OCI-LY3 (cell line): ENCODE measurements at regions not wholly inside any gene's neighbourhood (a gene's known extent, or its start where the extent isn't known, plus 50 kb on each side); places are given as distances from the start of the nearest gene placed in this dataset.

ENCODE experiments used
- H2AFZ ChIP-seq: fragments of 200-600, 300-600 bp; shearing (Covaris generic); 2 replicates; pipeline ENCODE4 v1.6.0; 2014; ENCODE audit warnings: antibody characterized with exemption, low read depth, low read length
- H3K27ac ChIP-seq: fragments of 200-600, 300-600 bp; sonication (generic); 2 replicates; pipeline ENCODE4 v1.5.1; 2014; ENCODE audit warnings: mild to moderate bottlenecking, low read length, moderate library complexity, mixed read lengths
- H3K27me3 ChIP-seq: fragments of 200-600, 300-600 bp; sonication (generic); 2 replicates; pipeline ENCODE4 v1.6.1; 2014; ENCODE audit warnings: low read depth, low read length, mixed read lengths
- H3K36me3 ChIP-seq: fragments of 200-600, 300-600 bp; sonication (generic); replicated peaks from 2 replicates; pipeline ENCODE3; 2014; ENCODE audit warnings: low read depth, low read length, mixed read lengths
- H3K4me1 ChIP-seq: fragments of 300-600, 200-600 bp; sonication (generic); 2 replicates; pipeline ENCODE4 v1.6.1; 2014; ENCODE audit warnings: low read length, mixed read lengths
- H3K4me2 ChIP-seq: fragments of 200-600, 300-600 bp; sonication (generic); 2 replicates; pipeline ENCODE4 v1.6.1; 2014; ENCODE audit warnings: low read length, mixed read lengths
- H3K4me3 ChIP-seq: fragments of 300-600, 200-600 bp; sonication (generic); 2 replicates; pipeline ENCODE4 v1.5.1; 2014; ENCODE audit warnings: antibody characterized with exemption, mild to moderate bottlenecking, low read length, moderate library complexity
- H3K79me2 ChIP-seq: fragments of 300-600, 200-600 bp; shearing (Covaris generic); 2 replicates; pipeline ENCODE4 v1.6.1; 2014; ENCODE audit warnings: mild to moderate bottlenecking, low read length, mixed read lengths
- H3K9ac ChIP-seq: fragments of 300-600, 200-600 bp; shearing (Covaris generic); 2 replicates; pipeline ENCODE4 v1.6.0; 2014; ENCODE audit warnings: mild to moderate bottlenecking, low read length, moderate library complexity
- H3K9me3 ChIP-seq: fragments of 200-600, 300-600 bp; shearing (Covaris generic); 2 replicates; pipeline ENCODE4 v1.6.1; 2014; ENCODE audit warnings: low read length, mixed read lengths; ENCODE audit not compliant: insufficient read depth
- H4K20me1 ChIP-seq: fragments of 200-600, 300-600 bp; sonication (generic); 2 replicates; pipeline ENCODE4 v1.6.1; 2016; ENCODE audit warnings: low read length, mixed read lengths; ENCODE audit not compliant: insufficient read depth
- CTCF ChIP-seq: fragments of 200-600, 300-600 bp; sonication (generic); IDR thresholded peaks from 2 replicates; pipeline ENCODE4 v1.5.1; 2014; ENCODE audit warnings: antibody characterized with exemption, low read length, low read depth
- EZH2phosphoT487 ChIP-seq: fragments of 200-600 bp; shearing (Covaris generic); IDR thresholded peaks from 2 replicates; pipeline ENCODE4 v1.6.1; 2018; ENCODE audit warnings: antibody characterized with exemption, mixed run types, low read depth

GRCh38 chr9:95749493-95749892, 126.0 kb upstream of the ERCC6L2 start:
- Histone ChIP-seq H3K4me2 (no peak overlapping the region), H3K4me1 (no peaks in the 10 kb centered on the region)

GRCh38 chr9:95746408-95747180, 128.9 kb upstream of the ERCC6L2 start:
- Histone ChIP-seq H3K9ac (no peak overlapping the region), H3K27ac (no peak overlapping the region), H3K27me3 (peaks cover 4% of the 10 kb centered on the region; the same call in 1 of the 2 replicates), H3K4me1 (no peaks in the 10 kb centered on the region), H3K36me3 (no peaks in the 10 kb centered on the region), H2AFZ (no peak overlapping the region), H3K79me2 (no peaks in the 10 kb centered on the region), H3K9me3 (no peaks in the 10 kb centered on the region), H3K4me2 (no peak overlapping the region), H4K20me1 (no peaks in the 10 kb centered on the region), H3K4me3 (no peak overlapping the region)
- TF ChIP-seq CTCF, result no peak
- TF ChIP-seq EZH2phosphoT487, result no peak

More at GRCh38 chr9:95749493-95749892, 126.0 kb upstream of the ERCC6L2 start:
- Histone ChIP-seq H3K9ac (no peak overlapping the region), H3K27ac (no peak overlapping the region), H3K9me3 (no peaks in the 10 kb centered on the region), H3K36me3 (no peaks in the 10 kb centered on the region), H3K4me3 (no peak overlapping the region), H4K20me1 (no peaks in the 10 kb centered on the region), H3K79me2 (no peaks in the 10 kb centered on the region), H2AFZ (no peak overlapping the region), H3K27me3 (no peaks in the 10 kb centered on the region)
- TF ChIP-seq EZH2phosphoT487 (no peak), CTCF (no peak)

GRCh38 chr9:95742821-95743220, 132.7 kb upstream of the ERCC6L2 start:
- H3K36me3 ChIP-seq, result no peaks in the 10 kb centered on the region
- H4K20me1 ChIP-seq, result no peaks in the 10 kb centered on the region
- no peak overlapping the region for H2AFZ ChIP-seq
- peaks cover 4% of the 10 kb centered on the region; the same call in 1 of the 2 replicates for H3K27me3 ChIP-seq
- H3K27ac ChIP-seq, result no peak overlapping the region
- H3K79me2 ChIP-seq, result no peaks in the 10 kb centered on the region
- no peak overlapping the region for H3K4me2 ChIP-seq
- no peak overlapping the region for H3K4me3 ChIP-seq
- 0 out of 2 replicates have a peak, but pooled peaks cover 3% of the 10 kb centered on the region for H3K4me1 ChIP-seq
- TF ChIP-seq EZH2phosphoT487 (no peak), CTCF (no peak)
- no peak overlapping the region for H3K9ac ChIP-seq
- no peaks in the 10 kb centered on the region for H3K9me3 ChIP-seq

- no peak overlapping the region for H2AFZ ChIP-seq
- no peak overlapping the region for H3K27ac ChIP-seq
- no peak overlapping the region for H3K9ac ChIP-seq
- peaks cover 4% of the 10 kb centered on the region; the same call in 1 of the 2 replicates for H3K27me3 ChIP-seq
- H3K79me2 ChIP-seq, result no peaks in the 10 kb centered on the region
- H3K4me3 ChIP-seq, result no peak overlapping the region
- H3K36me3 ChIP-seq, result no peaks in the 10 kb centered on the region
- no peaks in the 10 kb centered on the region for H4K20me1 ChIP-seq
- TF ChIP-seq EZH2phosphoT487, result no peak
- no peak for TF ChIP-seq CTCF
- no peak overlapping the region for H3K4me2 ChIP-seq
- H3K4me1 ChIP-seq, result 0 out of 2 replicates have a peak, but pooled peaks cover 3% of the 10 kb centered on the region
- H3K9me3 ChIP-seq, result no peaks in the 10 kb centered on the region
Observed at GRCh38 chr9:95741631-95742030, 133.9 kb upstream of the ERCC6L2 start.
